ENCODE measurements at regions not wholly inside any gene's neighbourhood (a gene's known extent, or its start where the extent isn't known, plus 50 kb on each side); places are given as distances from the start of the nearest gene placed in this dataset.

- intact Hi-C loops (cut with micrococcal nuclease): no loop called here
- ChIA-PET CTCF (no interaction called here), POLR2A (no interaction called here)
- Mint-ChIP-seq H3K36me3 (ENCODE audit: low read depth) (no peaks in the 10 kb centered on the region), H3K4me3 (no peak overlapping the region), H3K27ac (no peak overlapping the region), H3K4me1 (no peaks in the 10 kb centered on the region), H3K27me3 (peaks cover 26% of the 10 kb centered on the region), H3K9me3 (no peaks in the 10 kb centered on the region)
- ATAC-seq (ENCODE audit: low read depth) (no peak), DNase-seq (no peak)
- TF ChIP-seq, protein P1, sequence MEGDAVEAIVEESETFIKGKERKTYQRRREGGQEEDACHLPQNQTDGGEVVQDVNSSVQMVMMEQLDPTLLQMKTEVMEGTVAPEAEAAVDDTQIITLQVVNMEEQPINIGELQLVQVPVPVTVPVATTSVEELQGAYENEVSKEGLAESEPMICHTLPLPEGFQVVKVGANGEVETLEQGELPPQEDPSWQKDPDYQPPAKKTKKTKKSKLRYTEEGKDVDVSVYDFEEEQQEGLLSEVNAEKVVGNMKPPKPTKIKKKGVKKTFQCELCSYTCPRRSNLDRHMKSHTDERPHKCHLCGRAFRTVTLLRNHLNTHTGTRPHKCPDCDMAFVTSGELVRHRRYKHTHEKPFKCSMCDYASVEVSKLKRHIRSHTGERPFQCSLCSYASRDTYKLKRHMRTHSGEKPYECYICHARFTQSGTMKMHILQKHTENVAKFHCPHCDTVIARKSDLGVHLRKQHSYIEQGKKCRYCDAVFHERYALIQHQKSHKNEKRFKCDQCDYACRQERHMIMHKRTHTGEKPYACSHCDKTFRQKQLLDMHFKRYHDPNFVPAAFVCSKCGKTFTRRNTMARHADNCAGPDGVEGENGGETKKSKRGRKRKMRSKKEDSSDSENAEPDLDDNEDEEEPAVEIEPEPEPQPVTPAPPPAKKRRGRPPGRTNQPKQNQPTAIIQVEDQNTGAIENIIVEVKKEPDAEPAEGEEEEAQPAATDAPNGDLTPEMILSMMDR (IDR thresholded peaks at IDR 0.05): no peak
These were observed 143.4 kb downstream of the CCDC71L start for GRCh38 chr7:106517508-106517907.

DNA sequence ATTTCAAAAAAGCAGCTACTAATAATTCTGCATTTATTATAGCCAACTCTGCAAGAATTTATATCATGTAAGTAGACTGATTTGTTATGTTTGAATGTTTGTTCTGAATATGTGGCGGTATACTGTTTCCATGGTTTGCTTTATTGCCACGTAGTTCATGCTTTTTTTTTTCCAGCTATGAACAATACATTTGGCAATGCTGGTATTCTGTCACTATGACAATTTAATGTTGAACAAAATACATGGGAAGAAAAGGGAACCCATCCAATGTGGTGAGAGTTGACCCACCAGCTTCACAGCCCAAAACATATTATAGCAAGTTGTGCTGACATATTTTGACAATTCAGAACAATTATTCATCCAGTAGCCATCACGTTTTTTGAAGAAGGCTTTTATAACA lies 145.6 kb downstream of the CCDC71L start:
- ATAC-seq (ENCODE audit: low read depth): no peak
- POLR2A ChIA-PET: no interaction called here
- Mint-ChIP-seq H3K4me3 (no peak overlapping the region), H3K36me3 (ENCODE audit: low read depth) (no peaks in the 10 kb centered on the region), H3K27ac (no peak overlapping the region), H3K4me1 (no peaks in the 10 kb centered on the region), H3K27me3 (peaks cover 26% of the 10 kb centered on the region), H3K9me3 (no peaks in the 10 kb centered on the region)
- no peak for DNase-seq
- CTCF ChIA-PET: no interaction called here
- intact Hi-C loops (cut with micrococcal nuclease): no loop called here
- TF ChIP-seq, protein P1 (IDR thresholded peaks at IDR 0.05): no peak

- no peak overlapping the region for H3K27ac Mint-ChIP-seq
- DNase-seq (no peak), ATAC-seq (ENCODE audit: low read depth) (no peak)
- peaks cover 27% of the 10 kb centered on the region for H3K27me3 Mint-ChIP-seq
- no peaks in the 10 kb centered on the region for H3K9me3 Mint-ChIP-seq
- CTCF ChIA-PET: no interaction called here
- no peaks in the 10 kb centered on the region for H3K36me3 Mint-ChIP-seq (ENCODE audit: low read depth)
- no peaks in the 10 kb centered on the region for H3K4me1 Mint-ChIP-seq
- TF ChIP-seq, protein P1 (IDR thresholded peaks at IDR 0.05): no peak
- POLR2A ChIA-PET: no interaction called here
- intact Hi-C loops (cut with micrococcal nuclease): no loop called here
- no peak overlapping the region for H3K4me3 Mint-ChIP-seq
These were observed 146.1 kb downstream of the CCDC71L start for GRCh38 chr7:106514881-106515280.

DNA sequence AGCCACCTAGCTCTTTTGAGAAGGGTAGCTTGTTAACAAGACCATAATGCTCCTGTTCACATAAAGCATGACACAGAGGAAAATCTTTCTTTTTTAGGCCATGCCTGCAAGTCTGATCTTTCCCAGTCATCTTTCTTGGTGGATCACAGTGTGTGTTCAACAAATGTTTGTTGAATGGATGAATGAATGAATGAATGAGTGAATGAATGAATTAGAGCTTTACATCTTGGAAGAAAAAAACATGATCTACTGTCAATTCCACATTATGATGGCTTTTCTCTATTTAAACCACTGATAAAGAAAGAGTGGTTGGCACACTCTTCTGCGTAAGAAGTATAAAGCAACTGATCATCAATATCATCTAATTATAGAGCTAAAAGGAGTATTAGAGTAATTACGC lies 148.7 kb downstream of the CCDC71L start:
- TF ChIP-seq, protein P1 (IDR thresholded peaks at IDR 0.05): no peak
- Mint-ChIP-seq H3K4me3 (no peak overlapping the region), H3K4me1 (no peaks in the 10 kb centered on the region), H3K27ac (no peak overlapping the region), H3K9me3 (peaks cover 2% of the 10 kb centered on the region), H3K36me3 (ENCODE audit: low read depth) (no peaks in the 10 kb centered on the region), H3K27me3 (peaks cover 17% of the 10 kb centered on the region)
- ChIA-PET POLR2A (no interaction called here), CTCF (no interaction called here)
- intact Hi-C loops (cut with micrococcal nuclease): no loop called here
- DNase-seq: no peak
- ATAC-seq (ENCODE audit: low read depth): no peak

- DNase-seq (no peak), ATAC-seq (ENCODE audit: low read depth) (no peak)
- intact Hi-C loops (cut with micrococcal nuclease): no loop called here
- ChIA-PET POLR2A (interaction anchor here (0.6 kb wide), 1 partner anchor 393 kb away, joined by 3 read pairs; the partner anchor contains the start of gene SYPL1), CTCF (no interaction called here)
- TF ChIP-seq, protein P1 (IDR thresholded peaks at IDR 0.05): no peak
- H3K27me3 Mint-ChIP-seq: peaks cover 4% of the 10 kb centered on the region
- no peak overlapping the region for H3K4me3 Mint-ChIP-seq
- no peaks in the 10 kb centered on the region for H3K36me3 Mint-ChIP-seq (ENCODE audit: low read depth)
- no peaks in the 10 kb centered on the region for H3K4me1 Mint-ChIP-seq
- peaks cover 2% of the 10 kb centered on the region for H3K9me3 Mint-ChIP-seq
- no peak overlapping the region for H3K27ac Mint-ChIP-seq
These were observed 156.3 kb downstream of the CCDC71L start for GRCh38 chr7:106504645-106505044.
